ENCODE measurements at regions not wholly inside any gene's neighbourhood (a gene's known extent, or its start where the extent isn't known, plus 50 kb on each side); places are given as distances from the start of the nearest gene placed in this dataset.

DNA sequence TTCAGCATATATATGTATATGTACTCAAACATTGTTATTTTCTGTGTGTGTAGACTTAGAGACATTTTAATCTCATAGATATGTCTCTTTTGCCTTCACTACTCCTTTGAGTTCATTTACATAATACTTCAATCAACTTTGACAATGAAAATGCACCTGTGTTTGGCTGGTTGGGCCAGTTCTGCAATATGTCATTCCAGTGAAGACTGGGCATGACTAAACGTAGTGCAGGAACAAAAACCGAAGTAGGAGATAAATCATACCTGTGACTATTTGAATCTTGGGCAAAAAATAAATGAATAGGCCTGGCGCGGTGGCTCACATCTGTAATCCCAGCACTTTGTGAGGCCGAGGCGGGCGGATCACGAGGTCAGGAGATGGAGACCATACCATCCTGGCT, 640.0 kb upstream of the ANO3 start:
- Histone ChIP-seq H3K27me3 (replicated peaks; ENCODE audit: insufficient read depth) (no peaks in the 10 kb centered on the region), H4K20me1 (ENCODE audit: insufficient read depth) (no peaks in the 10 kb centered on the region), H3K4me1 (ENCODE audit: insufficient read depth) (no peaks in the 10 kb centered on the region), H3K79me2 (ENCODE audit: insufficient read depth) (no peaks in the 10 kb centered on the region), H3K9me2 (ENCODE audit: insufficient read depth) (no peaks in the 10 kb centered on the region), H3F3A (ENCODE audit: insufficient read depth) (no peaks in the 10 kb centered on the region), H3K36me3 (ENCODE audit: low read depth) (no peaks in the 10 kb centered on the region), H3K9me3 (ENCODE audit: low read depth) (no peaks in the 10 kb centered on the region), H3K9ac (no peak overlapping the region), H3K4me2 (ENCODE audit: unreplicated experiment) (no peak overlapping the region), H3K4me3 (no peak overlapping the region), H3K27ac (no peak overlapping the region), H2AFZ (no peak overlapping the region)
- in situ Hi-C loops (cut with MboI): no loop called here
- no peak for DNase-seq
- 61 to 64% methylated on average over 8 of the region's 8 CpGs for WGBS, 2 experiments (ENCODE audit: low coverage in 1 of 2, low lambda C conversion rate in 2 of 2, missing lambda C conversion rate in 2 of 2)
- no peak for TF ChIP-seq EZH2phosphoT487 (IDR thresholded peaks at IDR 0.05; ENCODE audit: insufficient read depth, low read depth)
- no peak for TF ChIP-seq EZH2 (IDR thresholded peaks at IDR 0.05; ENCODE audit: insufficient read depth, poor library complexity, severe bottlenecking)

DNA sequence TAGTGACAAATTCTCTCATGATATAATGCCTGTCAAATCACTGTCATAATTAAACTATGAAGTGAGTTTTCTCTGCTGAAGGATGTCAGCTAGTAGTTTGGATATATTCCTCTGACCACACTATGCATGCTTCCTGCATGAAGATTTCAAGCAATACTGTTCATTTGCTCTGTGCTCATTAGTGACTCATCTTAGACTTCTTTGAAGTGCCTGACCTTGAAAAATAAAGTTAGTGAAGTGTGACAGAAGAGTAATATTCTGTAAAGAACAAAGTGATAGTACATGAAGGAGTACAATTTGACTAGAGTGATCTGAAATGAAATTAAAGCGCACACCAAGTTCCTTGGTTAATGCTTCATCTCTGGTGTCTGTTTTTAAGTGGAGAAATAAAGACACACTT, 629.5 kb upstream of the ANO3 start:
- H3K4me1 ChIP-seq (ENCODE audit: insufficient read depth): no peaks in the 10 kb centered on the region
- H3K4me2 ChIP-seq (ENCODE audit: unreplicated experiment): no peak overlapping the region
- H3K79me2 ChIP-seq (ENCODE audit: insufficient read depth): no peaks in the 10 kb centered on the region
- H3K4me3 ChIP-seq: no peak overlapping the region
- in situ Hi-C loops (cut with MboI): no loop called here
- H3K36me3 ChIP-seq (ENCODE audit: low read depth): no peaks in the 10 kb centered on the region
- DNase-seq: no peak
- no peak overlapping the region for H2AFZ ChIP-seq
- no peaks in the 10 kb centered on the region for H3K27me3 ChIP-seq (replicated peaks; ENCODE audit: insufficient read depth)
- H3K9ac ChIP-seq: no peak overlapping the region
- H3K27ac ChIP-seq: no peak overlapping the region
- 59 to 75% methylated on average over 1 of the region's 1 CpG for WGBS, 2 experiments (ENCODE audit: low coverage in 1 of 2, low lambda C conversion rate in 2 of 2, missing lambda C conversion rate in 2 of 2)
- no peaks in the 10 kb centered on the region for H4K20me1 ChIP-seq (ENCODE audit: insufficient read depth)
- no peaks in the 10 kb centered on the region for H3K9me3 ChIP-seq (ENCODE audit: low read depth)
- no peaks in the 10 kb centered on the region for H3F3A ChIP-seq (ENCODE audit: insufficient read depth)
- no peaks in the 10 kb centered on the region for H3K9me2 ChIP-seq (ENCODE audit: insufficient read depth)
- TF ChIP-seq EZH2phosphoT487 (IDR thresholded peaks at IDR 0.05; ENCODE audit: insufficient read depth, low read depth): no peak
- TF ChIP-seq EZH2 (IDR thresholded peaks at IDR 0.05; ENCODE audit: insufficient read depth, poor library complexity, severe bottlenecking): no peak

DNA sequence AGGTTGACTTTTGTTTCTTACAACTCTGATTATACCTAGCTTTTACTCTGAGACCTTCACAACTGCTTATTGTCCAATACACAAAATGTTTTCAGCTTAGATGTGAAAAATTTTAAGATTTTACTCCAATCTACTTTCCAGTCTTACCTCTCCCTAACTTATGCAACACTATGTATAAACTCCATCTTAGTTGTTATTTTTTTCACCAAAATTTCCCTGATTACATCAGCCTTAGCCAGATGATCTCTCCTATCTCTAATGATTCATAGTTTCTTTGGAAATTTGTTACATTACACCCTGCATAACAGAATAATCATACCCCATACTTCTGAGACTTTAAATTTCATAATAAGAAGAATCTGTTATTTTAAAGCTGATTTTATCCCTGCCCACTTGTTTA, 621.0 kb upstream of the ANO3 start:
- Histone ChIP-seq H4K20me1 (ENCODE audit: insufficient read depth) (no peaks in the 10 kb centered on the region), H3K9ac (no peak overlapping the region), H3K27ac (no peak overlapping the region), H2AFZ (no peak overlapping the region), H3K4me2 (ENCODE audit: unreplicated experiment) (no peak overlapping the region), H3K36me3 (ENCODE audit: low read depth) (no peaks in the 10 kb centered on the region), H3K4me1 (ENCODE audit: insufficient read depth) (no peaks in the 10 kb centered on the region), H3K4me3 (no peak overlapping the region), H3K9me2 (ENCODE audit: insufficient read depth) (no peaks in the 10 kb centered on the region), H3K9me3 (ENCODE audit: low read depth) (no peaks in the 10 kb centered on the region), H3K79me2 (ENCODE audit: insufficient read depth) (no peaks in the 10 kb centered on the region), H3F3A (ENCODE audit: insufficient read depth) (no peaks in the 10 kb centered on the region), H3K27me3 (replicated peaks; ENCODE audit: insufficient read depth) (no peaks in the 10 kb centered on the region)
- TF ChIP-seq EZH2phosphoT487 (IDR thresholded peaks at IDR 0.05; ENCODE audit: insufficient read depth, low read depth): no peak
- no peak for TF ChIP-seq EZH2 (IDR thresholded peaks at IDR 0.05; ENCODE audit: insufficient read depth, poor library complexity, severe bottlenecking)
- no peak for DNase-seq
- in situ Hi-C loops (cut with MboI): no loop called here

DNA sequence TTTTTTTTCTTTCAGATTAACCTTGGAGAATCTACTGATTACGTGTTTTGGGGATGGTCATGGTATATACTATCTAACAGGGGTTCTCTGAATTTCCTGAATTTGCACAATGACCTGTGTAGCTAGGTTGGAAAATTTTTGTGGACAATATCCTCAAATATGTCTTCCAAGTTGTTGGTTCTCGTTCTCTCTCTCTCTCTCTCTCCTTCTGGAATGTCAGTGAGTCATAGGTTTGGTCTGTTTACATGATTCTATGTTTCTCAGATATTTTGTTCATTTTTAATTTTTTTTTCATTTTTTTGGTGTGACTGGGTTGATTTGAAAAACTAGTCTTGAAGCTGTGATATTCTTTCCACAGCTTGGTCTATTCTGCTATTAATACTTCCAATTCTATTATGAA, 604.0 kb upstream of the ANO3 start:
- Histone ChIP-seq H4K20me1 (ENCODE audit: insufficient read depth) (no peaks in the 10 kb centered on the region), H3K27ac (no peak overlapping the region), H3K4me2 (ENCODE audit: unreplicated experiment) (no peak overlapping the region), H3K4me1 (ENCODE audit: insufficient read depth) (no peaks in the 10 kb centered on the region), H3K9ac (no peak overlapping the region), H2AFZ (no peak overlapping the region), H3K36me3 (ENCODE audit: low read depth) (no peaks in the 10 kb centered on the region), H3K27me3 (replicated peaks; ENCODE audit: insufficient read depth) (no peaks in the 10 kb centered on the region), H3K9me3 (ENCODE audit: low read depth) (no peaks in the 10 kb centered on the region), H3K79me2 (ENCODE audit: insufficient read depth) (no peaks in the 10 kb centered on the region), H3F3A (ENCODE audit: insufficient read depth) (no peaks in the 10 kb centered on the region), H3K4me3 (no peak overlapping the region), H3K9me2 (ENCODE audit: insufficient read depth) (no peaks in the 10 kb centered on the region)
- WGBS, 2 experiments (ENCODE audit: low coverage in 1 of 2, low lambda C conversion rate in 2 of 2, missing lambda C conversion rate in 2 of 2): 2 to 17% methylated on average over 2 of the region's 2 CpGs
- DNase-seq: no peak
- no peak for TF ChIP-seq EZH2 (IDR thresholded peaks at IDR 0.05; ENCODE audit: insufficient read depth, poor library complexity, severe bottlenecking)
- TF ChIP-seq EZH2phosphoT487 (IDR thresholded peaks at IDR 0.05; ENCODE audit: insufficient read depth, low read depth): no peak
- in situ Hi-C loops (cut with MboI): no loop called here

DNA sequence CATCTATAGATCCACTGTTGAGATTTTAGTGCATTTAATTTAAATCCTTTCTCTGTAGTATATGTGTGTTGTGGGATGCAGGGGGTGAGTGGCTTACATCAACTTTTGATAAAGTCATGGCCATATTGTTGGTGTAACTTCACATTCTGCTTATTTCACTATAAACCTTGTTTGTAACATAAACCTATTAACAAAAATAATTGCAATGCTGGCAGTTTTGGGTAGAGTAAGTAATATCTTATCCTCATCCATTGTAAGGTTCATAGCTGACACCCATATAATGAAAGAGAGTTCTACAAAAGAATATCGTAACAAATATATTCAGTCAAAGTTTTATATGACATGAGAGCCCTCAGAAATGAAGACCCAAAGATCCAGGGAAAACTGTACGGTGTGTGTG, 601.7 kb upstream of the ANO3 start:
- DNase-seq: no peak
- no peak overlapping the region for H3K27ac ChIP-seq
- in situ Hi-C loops (cut with MboI): no loop called here
- H2AFZ ChIP-seq: no peak overlapping the region
- no peaks in the 10 kb centered on the region for H3K27me3 ChIP-seq (replicated peaks; ENCODE audit: insufficient read depth)
- H3F3A ChIP-seq (ENCODE audit: insufficient read depth): no peaks in the 10 kb centered on the region
- H3K4me2 ChIP-seq (ENCODE audit: unreplicated experiment): no peak overlapping the region
- 28 to 36% methylated on average over 2 of the region's 2 CpGs for WGBS, 2 experiments (ENCODE audit: low coverage in 1 of 2, low lambda C conversion rate in 2 of 2, missing lambda C conversion rate in 2 of 2)
- no peaks in the 10 kb centered on the region for H3K4me1 ChIP-seq (ENCODE audit: insufficient read depth)
- no peaks in the 10 kb centered on the region for H3K36me3 ChIP-seq (ENCODE audit: low read depth)
- H3K9ac ChIP-seq: no peak overlapping the region
- no peak overlapping the region for H3K4me3 ChIP-seq
- H3K9me3 ChIP-seq (ENCODE audit: low read depth): no peaks in the 10 kb centered on the region
- H4K20me1 ChIP-seq (ENCODE audit: insufficient read depth): no peaks in the 10 kb centered on the region
- TF ChIP-seq EZH2 (IDR thresholded peaks at IDR 0.05; ENCODE audit: insufficient read depth, poor library complexity, severe bottlenecking) (no peak), EZH2phosphoT487 (IDR thresholded peaks at IDR 0.05; ENCODE audit: insufficient read depth, low read depth) (no peak)
- no peaks in the 10 kb centered on the region for H3K9me2 ChIP-seq (ENCODE audit: insufficient read depth)
- no peaks in the 10 kb centered on the region for H3K79me2 ChIP-seq (ENCODE audit: insufficient read depth)

Measured in GM23248 (cell line).